Hematopoietic multipotent progenitor cell treated with erythropoietin and hydrocortisone succinate and interleukin-3 and kit ligand, for 4 days (in vitro differentiated cells): ENCODE measurements at regions not wholly inside any gene's neighbourhood (a gene's known extent, or its start where the extent isn't known, plus 50 kb on each side); places are given as distances from the start of the nearest gene placed in this dataset.
A peak's percentile ranks its signal among the peaks of the same experiment; 100 is the strongest.
"Not testable (repeated sequence)": the region's sequence is repeated elsewhere in the genome, so short reads cannot be mapped to it uniquely, and the experiment has no call there.

Experiments
- DNase-seq: peaks from one replicate; pipeline ENCODE4 v3.0.0-alpha.2; 2015

DNA sequence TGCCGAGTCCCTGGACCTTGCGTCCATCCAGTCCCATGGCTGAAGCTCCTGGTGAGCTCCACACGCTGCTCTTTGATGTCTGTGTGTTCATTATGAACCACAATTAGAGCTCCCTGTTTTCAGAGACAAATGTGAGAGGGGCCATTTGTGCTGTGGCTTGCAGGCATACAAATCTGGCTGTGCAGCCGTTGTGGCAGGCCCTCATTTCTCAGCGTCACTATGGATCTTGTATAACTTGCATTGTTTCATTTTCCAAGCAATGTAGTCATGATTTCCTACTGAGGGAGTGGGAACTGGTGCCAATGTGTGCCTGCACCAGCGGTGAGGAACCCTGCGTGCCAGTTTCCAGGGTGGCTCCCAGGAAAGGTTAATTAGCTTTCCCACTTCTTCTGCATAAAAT lies 542.6 kb downstream of the TMEM114 start:
- DNase-seq: no peak

DNA sequence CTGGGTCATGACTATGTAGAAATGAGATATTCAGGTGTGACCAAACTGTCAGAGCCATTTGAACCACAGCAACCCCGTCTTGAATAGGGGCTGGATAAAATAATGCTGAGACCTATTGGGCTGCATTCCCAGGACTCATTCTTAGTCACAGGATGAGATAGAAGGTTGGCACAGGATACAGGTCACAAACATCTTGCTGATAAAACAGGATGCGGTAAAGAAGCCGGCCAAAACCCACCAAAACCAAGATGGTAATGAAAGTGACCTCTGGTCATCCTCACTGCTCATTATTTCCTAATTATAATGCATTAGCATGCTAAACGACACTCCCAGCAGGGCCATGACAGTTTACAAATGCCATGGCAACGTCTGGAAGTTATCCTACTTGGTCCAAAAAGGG lies 545.5 kb downstream of the TMEM114 start:
- DNase-seq: no peak

DNA sequence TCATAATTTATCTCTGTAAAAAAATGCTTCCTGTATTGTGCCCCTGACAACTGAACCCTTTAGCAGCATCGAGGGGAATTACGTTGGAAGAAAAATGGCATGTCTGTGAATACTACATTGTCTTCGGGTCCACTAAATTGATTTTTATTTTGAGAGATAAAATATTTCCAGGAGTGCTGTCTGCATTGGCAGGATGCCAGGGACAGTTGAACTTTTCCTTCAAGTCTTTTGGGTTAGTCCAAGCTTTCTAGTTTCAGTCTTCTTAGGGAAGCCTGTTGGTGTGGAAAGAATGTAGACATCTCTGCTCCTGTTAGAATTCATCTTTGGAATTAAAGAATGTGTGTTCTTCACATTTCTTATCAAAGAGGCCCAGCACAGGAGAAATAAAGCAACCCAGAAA lies 557.9 kb downstream of the TMEM114 start:
- DNase-seq: no peak

DNA sequence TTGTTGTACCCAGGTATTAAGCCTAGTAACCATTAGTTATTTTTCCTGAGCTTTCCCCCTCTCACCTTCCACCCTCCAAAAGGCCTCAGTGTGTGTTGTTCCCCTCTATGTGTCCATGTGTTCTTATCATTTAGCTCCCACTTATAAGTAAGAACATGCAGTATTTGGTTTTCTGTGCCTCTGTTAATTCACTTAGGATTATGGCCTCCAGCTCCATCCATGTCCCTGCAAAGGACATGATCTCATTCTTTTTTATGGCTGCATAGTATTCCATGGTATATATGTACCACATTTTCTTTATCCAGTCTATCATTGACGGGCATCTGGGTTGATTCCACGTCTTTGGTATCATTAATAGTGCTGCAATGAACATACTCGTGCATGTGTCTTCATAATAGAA lies 560.3 kb downstream of the TMEM114 start:
- DNase-seq: not testable (repeated sequence)

DNA sequence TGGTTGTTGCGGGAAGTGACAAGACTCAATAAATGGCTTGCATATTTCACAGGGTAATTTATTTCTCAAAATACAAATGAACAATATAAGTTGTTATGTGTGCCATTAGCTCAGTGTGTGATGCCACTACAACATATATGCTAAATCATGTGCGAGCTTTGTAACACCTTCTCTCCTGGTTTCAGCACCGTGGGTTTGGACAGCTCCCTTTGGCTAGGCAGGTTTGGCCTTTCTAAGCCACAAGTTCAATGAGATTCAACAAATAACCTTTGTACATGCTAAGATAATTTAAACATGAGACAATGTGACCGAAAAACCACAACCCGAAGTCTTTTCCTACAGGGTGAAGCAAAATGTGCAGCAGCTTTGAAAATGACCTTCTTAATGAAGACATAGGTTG lies 563.9 kb downstream of the TMEM114 start:
- peak; percentile 36 for DNase-seq

DNA sequence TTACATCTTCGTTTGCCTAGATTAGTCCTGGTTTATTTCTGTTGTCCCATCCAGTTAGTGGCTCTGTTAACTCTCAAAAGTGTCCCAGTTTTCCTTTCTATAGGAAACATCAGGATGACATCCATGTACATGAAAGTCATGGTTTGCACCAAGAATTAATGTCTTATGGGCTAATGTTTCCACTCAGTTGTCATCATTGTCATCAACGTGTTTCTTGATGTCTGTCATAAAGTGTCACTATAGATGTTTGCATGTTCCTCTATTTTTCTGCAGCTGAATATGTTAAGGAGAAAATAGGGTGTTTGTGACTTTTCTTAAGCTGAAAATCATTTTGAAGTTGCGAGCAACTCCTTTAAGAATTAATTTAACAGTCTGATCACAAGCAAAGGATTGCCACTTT lies 567.0 kb downstream of the TMEM114 start:
- DNase-seq: no peak

DNA sequence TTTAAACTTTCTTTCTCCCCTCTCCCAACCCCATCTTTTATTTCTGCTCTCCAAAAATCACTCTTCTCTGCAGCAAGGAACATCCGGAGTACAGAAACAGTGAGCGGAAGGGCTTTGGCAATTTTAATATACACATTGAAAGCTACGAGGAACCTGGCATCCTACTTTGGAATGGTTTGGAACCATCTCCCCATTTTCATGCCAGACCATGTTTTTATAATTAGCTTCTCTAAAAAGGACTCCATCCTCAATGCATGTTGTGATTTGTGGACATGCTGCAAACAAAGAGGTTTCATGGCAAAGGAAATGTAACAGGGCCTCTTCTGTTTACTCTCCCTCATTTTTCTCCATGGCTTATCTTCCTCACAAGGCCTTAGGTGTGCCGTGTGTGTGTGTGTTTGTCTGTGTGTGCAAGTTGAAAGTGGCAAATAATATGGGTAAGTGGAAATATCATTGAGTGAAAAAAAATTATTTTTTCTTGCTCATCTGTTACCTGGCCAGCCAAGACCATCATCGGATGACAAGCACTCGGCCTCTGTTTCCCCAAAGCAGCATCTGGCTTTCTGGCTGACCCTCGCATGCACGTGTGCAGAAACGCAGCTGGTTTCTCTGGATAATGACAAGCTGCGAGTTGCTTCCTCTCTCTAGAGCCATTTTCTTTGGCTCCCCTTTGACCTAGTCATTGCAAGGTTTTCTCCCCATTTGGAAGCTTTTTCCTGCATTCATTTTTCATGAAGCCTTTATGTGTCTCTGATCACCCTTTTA lies 585.0 kb downstream of the TMEM114 start:
- no peak for DNase-seq

DNA sequence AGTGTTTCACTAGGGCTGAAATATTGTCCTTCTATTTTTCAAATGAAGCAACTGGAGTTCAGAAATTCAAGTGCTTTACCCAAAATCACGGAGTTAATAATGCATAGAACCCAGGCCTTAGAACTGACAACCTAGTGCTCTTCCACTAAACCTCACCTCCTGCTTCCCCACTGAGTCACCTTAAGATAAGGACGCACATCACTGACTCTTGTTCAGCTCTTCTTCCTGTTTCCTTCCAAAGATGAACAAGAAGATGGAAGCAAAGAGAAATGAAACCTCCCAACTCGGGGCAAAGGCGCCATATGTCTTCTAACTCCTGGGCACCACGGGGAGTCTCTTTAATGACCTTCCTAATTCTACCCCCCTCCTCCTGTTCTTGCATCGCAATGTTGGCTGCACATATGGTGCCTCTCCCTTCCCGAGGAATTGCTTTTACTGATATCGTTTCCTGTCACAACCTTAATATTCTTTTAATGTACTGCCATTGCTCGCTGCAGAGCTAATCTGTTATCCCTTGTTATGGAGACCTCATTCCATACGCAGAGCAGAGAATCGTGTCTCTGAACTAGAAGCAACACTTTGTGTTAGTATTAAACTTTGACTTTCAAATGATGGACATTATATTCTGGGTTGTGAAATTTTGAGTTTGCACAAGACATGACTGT lies 591.4 kb downstream of the TMEM114 start:
- DNase-seq: no peak

DNA sequence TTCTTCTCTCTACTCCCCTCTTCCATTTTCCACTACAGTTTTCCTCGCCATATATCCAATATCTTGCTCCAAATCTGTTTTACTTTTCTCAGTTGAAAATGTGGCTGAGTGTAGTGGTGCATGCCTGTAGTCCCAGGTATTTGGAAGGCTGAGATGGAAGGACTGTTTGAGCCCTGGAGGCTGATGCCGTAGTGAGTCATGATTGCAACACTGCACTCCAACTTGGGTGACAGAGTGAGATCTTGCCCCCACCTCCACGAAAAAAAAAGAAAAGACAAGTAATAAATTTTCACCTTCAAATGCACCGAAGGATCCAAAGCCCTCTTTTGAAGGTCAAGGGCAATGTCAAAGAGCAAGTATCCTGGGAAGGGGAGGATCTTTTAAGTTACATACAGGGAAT lies 592.3 kb downstream of the TMEM114 start:
- DNase-seq: no peak

DNA sequence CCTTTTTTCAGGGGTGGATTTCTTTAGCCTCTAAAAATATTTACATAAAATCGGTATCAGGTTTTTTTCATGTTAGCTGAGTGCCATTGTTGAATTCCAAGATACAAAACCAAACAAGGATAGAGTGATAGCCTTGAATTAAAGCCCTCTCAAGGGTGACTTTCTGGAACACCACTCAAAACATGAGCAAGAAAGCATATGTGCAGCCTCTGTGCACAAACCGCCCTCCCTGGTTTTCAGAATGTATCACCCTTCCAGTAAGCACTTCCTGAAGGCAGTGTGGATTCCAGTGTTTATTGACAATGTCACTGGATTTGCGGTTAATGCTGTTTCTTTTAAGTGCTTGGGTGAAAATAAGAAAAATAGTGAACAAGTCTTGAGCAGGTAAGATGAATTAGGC lies 597.7 kb downstream of the TMEM114 start:
- DNase-seq: no peak

DNA sequence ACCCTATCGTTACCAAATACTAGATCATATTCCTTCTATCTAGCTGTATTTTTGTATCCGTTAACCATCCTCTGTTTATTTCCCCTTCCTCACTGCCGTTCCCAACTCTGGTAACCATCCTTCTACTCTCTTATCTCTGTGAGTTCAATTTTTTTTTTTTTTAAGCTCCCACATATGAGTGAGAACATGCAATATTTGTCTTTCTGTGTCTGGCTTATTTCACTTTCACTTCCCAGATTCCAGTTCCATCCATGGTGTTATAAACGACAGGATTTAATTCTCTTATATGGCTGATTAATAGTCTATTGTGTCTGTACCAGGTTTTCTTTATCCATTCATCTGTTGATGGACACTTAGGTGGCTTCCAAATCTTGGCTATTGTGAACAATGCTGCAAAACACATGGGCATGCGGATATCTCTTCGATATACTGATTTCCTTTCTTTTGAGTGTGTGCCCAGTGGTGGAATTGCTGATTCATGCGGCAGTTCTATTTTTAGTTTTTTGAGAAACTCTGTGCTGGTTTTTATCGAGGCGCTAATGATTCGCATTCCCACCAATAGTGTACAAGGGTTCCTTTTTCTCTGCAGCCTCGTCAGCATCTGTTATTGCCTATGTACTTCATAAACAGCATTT lies 599.6 kb downstream of the TMEM114 start:
- peak; percentile 1 for DNase-seq

DNA sequence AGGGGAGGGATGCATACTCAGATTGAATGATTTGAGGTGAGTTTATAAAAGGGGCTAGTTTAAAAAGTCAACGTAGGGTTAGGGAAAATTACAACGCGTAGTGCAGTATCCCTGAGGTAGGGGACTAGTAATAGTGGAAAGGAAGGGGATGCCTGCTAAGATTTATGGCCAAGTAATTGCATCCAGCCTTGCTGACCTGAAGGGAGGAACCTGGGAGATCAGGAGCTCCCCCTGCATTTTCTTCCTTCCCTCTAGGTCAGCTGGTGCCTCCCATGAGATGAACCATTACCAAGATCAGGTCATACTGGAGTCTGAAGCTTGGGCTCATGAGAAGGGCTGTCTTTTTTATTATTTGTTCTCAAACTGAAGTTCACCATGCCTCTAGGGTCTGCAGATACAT lies 606.6 kb downstream of the TMEM114 start:
- DNase-seq: no peak

DNA sequence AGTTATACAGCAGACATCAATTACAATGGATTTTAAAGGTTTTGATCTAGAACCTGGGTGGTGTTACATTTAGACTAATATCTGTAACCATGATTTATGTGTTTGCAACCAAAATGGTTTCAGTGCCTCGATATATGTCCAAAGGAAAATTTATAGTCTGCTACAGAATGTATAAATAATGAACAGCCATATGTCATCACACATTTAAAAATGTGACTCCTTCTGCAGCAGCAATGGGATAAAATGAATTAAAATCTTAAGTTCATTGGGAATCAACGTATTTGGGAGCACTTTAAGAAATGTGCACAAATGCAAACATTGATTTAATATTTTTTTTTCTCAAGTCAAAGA lies 610.2 kb downstream of the TMEM114 start:
- no peak for DNase-seq

DNA sequence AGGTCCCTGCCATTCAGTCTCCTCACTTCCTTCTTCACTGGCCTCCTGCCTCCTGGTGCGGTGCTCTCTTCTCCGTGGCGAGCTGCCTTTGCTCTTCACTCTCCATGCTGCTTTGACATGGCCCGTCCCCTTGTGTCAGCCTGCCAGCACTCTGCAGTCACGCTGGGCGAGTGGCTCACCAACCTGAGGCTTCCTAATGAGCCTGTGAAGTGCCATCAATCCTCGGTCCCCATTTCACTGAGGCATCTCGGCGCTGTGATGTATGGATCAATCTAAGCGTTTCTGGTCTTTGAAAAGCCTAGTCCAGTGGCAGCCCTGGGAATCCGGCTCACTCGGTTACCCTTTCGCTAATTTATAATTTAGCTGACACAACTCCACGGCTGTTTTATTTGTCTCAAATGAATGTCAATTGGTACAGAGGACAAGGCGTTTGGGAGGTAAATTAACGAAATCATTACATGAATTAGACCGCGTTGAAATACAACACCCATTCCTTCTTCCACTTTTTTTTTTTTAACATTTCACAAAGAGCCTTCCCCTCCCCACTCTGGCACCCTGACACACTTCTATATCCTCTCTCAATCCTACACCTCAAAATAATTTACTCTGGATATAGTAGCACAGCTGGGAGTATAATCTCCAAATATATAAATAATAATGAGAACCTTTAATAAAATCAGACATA lies 610.7 kb downstream of the TMEM114 start:
- no peak for DNase-seq

DNA sequence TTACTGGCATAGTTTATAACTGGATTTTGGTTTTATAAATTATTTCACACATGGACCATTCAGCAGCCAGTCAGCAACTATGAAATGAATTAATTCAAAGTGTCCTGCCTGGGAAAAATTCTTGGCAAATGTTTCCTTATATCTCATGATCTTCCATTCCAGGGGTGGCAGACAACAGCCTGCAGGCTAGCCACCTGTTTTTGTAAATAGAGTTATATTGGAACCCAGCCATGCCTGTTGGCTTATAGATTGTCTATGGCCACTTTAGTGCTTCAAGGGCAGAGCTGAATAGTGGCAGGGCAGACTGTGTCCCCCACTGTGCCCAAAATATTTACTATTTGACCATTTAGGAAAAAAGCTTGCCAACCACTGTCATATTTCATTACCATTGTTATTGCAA lies 613.7 kb downstream of the TMEM114 start:
- DNase-seq: no peak

DNA sequence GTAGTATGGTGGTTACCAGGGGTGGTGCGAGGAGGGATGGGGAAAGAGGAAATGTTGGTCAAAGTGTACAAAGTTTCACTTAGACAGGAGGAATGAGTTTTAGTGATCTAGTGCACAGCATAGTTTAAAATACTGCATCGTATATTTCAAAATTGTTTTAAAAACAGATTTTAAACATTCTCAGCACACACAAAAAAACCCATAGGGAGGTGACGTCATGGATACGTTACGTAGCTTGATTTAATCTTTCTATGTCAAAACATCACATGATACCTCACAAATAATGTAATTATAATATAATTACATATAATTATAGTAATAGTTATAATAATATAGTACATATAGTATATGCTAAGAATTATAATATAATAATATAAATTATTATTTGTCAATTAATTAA lies 614.2 kb downstream of the TMEM114 start:
- DNase-seq: no peak

DNA sequence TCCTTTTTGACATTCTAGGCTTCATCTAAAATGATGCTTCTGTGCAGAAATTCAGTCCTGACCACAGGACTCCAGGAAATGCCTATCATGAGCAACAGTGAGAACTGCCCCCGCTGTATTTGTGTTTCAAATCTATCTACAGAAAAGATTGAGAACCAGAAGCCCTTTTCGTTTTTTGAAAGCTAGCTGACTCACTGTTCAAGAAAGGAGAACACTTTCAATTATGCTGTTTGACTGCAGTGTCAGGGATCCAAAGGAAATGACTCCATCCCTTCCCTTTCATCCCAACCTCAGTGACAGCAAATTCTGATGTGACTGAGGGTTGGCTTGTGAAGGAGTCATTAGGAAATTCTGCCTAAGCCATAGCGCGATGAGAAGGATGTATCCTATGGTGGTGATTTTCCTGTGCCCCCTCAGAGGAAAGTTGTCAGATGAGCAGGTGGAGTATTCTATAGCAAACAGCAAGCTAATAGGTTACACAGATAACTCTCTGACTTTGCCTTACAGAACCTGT lies 622.3 kb downstream of the TMEM114 start:
- DNase-seq: no peak

DNA sequence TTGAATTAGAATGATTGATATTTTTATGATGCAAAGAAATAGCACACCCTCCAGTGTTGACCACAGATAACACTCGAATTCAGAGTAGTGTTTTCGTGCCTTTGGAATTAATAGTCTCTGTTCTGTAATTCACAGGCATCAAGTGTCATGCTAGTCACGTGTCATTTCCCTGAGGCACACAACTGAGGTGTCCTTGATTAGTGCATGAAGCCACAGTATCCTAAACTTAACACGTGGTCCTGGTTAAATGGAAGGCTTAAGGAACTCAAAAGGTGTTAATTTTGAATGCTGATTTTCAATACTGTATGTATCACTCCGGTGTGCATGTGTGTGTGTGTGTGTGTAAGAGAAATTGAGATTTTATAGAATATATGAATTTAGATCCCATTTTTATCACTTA lies 625.6 kb downstream of the TMEM114 start:
- no peak for DNase-seq

DNA sequence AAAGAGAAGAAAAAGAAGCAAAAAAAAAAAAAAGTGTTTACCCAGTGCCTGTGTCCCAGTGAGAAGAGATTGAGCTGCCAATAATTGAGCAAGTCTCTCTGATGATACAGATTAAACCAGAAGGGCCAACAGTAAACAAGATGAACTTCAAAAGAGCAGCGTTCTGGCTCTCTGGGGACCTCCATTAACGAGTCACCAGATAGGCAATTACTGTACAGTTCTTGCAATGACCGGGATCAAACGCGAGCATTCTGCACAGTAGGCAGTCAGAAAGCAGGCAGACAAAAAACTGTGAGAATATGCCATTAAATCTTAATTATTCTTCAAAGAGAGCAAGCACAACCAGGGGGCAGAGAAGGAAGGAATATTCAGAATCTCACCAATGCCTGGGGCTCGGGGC lies 626.1 kb downstream of the TMEM114 start:
- DNase-seq: no peak

DNA sequence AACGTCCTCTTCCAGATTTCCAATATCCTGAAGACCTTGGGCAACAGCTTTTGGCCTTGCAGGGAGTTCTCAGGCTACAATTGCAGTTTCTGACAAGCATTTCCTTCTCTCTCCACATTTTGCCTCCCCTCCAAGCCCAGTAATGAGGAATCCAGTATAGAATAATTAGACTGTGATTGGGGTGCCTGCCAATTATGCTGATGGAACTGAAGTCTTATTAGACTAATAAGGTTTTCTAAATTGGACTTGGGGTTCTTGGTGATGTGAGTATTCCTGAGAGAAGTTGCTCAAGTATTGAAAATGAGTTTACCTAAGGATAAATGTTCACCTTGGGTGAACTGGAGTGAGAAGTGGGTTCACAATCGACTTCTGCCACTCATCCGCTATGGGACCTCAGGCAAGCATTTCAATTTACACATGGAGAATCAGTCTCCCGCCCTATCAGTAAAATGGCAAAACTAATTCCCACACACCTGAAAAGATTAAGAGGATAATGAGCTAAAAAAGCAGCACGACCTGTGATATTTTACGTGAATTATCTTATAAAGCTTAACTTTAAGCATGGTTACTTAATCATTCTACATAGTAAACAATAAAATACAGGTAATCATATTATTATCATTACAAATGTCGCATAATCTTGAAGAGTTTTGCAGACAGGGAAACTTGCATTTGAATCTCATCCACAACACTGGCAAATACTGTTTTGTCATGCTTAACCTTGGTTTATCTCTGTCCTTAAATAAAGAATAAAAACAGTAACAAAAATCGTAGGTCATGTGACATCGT lies 628.0 kb downstream of the TMEM114 start:
- no peak for DNase-seq

DNA sequence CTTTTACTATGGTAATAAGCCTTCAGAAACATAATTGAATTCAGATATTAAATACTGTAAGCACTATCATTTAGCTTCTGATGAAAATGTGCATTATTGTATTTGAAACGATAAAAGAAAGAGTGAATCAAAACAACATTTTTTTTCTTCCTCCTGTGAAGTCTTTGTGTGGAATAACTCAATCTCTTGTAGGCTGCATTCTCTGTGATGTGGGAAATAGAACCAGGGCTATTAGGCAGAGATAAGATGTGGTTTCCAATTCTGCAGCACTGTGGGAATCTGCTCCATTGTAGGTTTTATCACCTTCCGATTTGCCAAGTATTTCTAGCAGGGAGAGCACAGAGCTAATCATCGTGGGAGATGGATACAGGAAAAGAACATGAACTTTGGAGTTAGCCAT lies 624.5 kb downstream of the RBFOX1 start:
- no peak for DNase-seq

DNA sequence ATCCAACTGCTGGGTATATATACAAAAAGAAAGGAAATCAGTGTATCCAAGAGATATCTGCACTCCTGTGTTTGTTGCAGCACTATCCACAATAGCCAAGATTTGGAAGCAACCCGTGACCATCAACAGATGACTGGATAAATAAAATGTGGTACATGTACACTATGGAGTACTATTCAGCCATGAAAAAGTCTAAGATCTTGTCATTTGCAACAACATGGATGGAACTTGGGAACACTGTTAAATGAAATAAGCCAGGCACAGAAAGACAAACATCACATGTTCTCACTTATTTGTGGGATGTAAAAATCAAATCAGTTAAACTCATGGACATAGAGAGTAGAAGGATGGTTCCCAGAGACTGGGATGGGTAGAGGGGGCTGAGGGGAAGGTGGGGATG lies 620.7 kb downstream of the RBFOX1 start:
- DNase-seq: no peak

DNA sequence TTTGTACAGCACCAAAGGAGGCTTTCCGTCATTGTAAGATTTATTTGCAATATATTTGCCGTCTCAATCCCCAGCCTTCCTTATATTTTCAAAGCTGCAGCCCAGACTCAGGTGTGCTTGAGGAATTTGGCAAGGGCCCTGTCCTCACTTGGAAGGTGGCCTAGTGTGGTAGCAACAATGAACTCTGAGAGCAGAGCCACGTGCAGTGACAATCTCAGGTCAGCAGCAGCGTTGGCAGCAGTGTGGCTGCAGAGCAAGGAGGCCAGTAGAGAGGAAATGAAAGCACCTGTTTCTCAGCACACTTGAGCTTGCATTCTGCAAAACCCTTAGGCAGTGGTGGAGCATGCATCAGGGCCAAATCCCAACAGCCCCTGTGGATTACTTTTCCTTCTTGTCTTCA lies 613.5 kb downstream of the RBFOX1 start:
- DNase-seq: no peak
